Neural progenitor cell (in vitro differentiated cells): ENCODE measurements at regions not wholly inside any gene's neighbourhood (a gene's known extent, or its start where the extent isn't known, plus 50 kb on each side); places are given as distances from the start of the nearest gene placed in this dataset.

Experiments used
- EZH2 ChIP-seq: fragments of 200-600 bp; sonication (generic); IDR thresholded peaks from 2 replicates; pipeline ENCODE4 v1.6.1; 2017; ENCODE audit warnings: antibody characterized with exemption, mild to moderate bottlenecking, moderate library complexity
- EZH2phosphoT487 ChIP-seq: fragments of 200-600 bp; sonication (generic); IDR thresholded peaks from 2 replicates; pipeline ENCODE4 v1.6.1; 2017; ENCODE audit warnings: antibody characterized with exemption
- TF ChIP-seq, protein P1 (sequence below): fragments of 200-600 bp; sonication (generic); IDR thresholded peaks from 2 replicates; pipeline ENCODE4 v1.5.1; 2017; ENCODE audit warnings: antibody characterized with exemption, mild to moderate bottlenecking

DNA sequence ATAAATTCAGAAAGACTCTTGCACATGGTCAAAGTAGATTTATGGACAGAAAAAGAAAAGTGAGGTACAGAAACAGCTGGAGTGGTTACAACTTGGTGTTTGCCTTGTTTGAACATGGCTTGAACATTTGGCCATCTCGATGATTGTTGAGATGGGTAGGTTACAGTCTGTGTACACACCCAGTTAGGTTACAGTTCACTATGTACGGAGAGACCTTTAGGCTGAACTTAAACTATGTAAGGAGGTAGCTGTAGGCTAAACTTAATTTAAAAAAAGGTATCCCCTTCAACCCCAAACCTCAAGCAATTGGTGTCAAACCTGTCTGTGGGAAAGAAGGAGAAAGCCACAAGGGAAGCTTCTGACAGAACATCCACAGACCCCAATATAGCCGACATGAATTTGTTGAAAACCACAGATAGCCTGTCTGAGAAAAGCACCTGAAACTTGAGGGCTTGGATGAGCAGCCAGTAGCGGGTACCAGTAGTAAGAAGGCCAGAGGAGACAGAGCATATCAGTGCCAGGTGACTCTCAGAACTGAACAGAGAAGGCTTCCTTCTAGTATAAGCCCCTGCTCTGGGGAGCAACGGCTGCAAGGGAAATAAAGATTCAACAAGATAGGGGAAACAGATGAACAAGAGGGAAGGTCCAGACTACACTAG, 247.9 kb upstream of the GALNTL6 start:
- TF ChIP-seq, protein P1, sequence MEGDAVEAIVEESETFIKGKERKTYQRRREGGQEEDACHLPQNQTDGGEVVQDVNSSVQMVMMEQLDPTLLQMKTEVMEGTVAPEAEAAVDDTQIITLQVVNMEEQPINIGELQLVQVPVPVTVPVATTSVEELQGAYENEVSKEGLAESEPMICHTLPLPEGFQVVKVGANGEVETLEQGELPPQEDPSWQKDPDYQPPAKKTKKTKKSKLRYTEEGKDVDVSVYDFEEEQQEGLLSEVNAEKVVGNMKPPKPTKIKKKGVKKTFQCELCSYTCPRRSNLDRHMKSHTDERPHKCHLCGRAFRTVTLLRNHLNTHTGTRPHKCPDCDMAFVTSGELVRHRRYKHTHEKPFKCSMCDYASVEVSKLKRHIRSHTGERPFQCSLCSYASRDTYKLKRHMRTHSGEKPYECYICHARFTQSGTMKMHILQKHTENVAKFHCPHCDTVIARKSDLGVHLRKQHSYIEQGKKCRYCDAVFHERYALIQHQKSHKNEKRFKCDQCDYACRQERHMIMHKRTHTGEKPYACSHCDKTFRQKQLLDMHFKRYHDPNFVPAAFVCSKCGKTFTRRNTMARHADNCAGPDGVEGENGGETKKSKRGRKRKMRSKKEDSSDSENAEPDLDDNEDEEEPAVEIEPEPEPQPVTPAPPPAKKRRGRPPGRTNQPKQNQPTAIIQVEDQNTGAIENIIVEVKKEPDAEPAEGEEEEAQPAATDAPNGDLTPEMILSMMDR, result no peak
- TF ChIP-seq EZH2, result no peak
- no peak for TF ChIP-seq EZH2phosphoT487
